BLaER1 (cell line): ENCODE measurements at regions not wholly inside any gene's neighbourhood (a gene's known extent, or its start where the extent isn't known, plus 50 kb on each side); places are given as distances from the start of the nearest gene placed in this dataset.

Source experiments
- H3K27ac ChIP-seq: shearing (Covaris generic); formaldehyde crosslinking; 2 replicates; pipeline ENCODE4 v1.8.1; 2022
- H3K27me3 ChIP-seq: shearing (Covaris generic); formaldehyde crosslinking; 2 replicates; pipeline ENCODE4 v1.8.1; 2022
- H3K36me3 ChIP-seq: shearing (Covaris generic); formaldehyde crosslinking; 2 replicates; pipeline ENCODE4 v1.8.1; 2022
- H3K4me1 ChIP-seq: shearing (Covaris generic); formaldehyde crosslinking; 2 replicates; pipeline ENCODE4 v1.8.1; 2022
- H3K4me2 ChIP-seq: shearing (Covaris generic); formaldehyde crosslinking; 2 replicates; pipeline ENCODE4 v1.8.1; 2022
- H3K4me3 ChIP-seq: shearing (Covaris generic); formaldehyde crosslinking; 2 replicates; pipeline ENCODE4 v1.8.1; 2022
- H3K9ac ChIP-seq: shearing (Covaris generic); formaldehyde crosslinking; 2 replicates; pipeline ENCODE4 v1.8.1; 2022
- H3K9me3 ChIP-seq: shearing (Covaris generic); formaldehyde crosslinking; 2 replicates; pipeline ENCODE4 v1.8.1; 2022
- H4K20me1 ChIP-seq: shearing (Covaris generic); formaldehyde crosslinking; 2 replicates; pipeline ENCODE4 v1.8.1; 2022
- Cebpa-rat ChIP-seq: shearing (Covaris generic); IDR thresholded peaks from 2 replicates; pipeline ENCODE4 v1.8.1; 2022

- Histone ChIP-seq H3K4me2 (no peak overlapping the region), H3K27ac (no peak overlapping the region), H3K27me3 (no peaks in the 10 kb centered on the region), H3K4me1 (no peaks in the 10 kb centered on the region), H3K9ac (no peak overlapping the region), H4K20me1 (no peaks in the 10 kb centered on the region), H3K4me3 (no peak overlapping the region), H3K36me3 (no peaks in the 10 kb centered on the region), H3K9me3 (no peaks in the 10 kb centered on the region)
- no peak for TF ChIP-seq Cebpa-rat
These were observed 56.0 kb upstream of the OR5AK2 start for GRCh38 chr11:56932572-56933220.

DNA sequence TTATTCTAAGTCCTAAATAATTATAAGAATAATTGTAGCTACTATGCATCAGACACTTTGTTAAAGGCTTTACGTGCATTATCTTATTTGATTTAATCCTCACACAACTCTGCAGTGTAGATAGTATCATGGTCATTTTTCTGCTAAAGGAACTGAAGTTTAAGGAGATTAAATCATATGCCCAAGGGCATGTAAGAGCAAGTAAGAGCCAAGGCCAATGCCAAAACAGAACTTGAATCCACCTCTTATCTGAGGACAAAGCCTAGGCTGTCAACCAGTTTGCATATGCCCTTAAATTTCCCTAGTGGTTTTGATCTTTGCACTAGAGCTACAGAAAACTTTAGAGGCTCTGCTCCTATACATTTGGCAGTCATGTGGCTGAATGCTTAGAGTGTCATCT, 65.6 kb upstream of the OR5AK2 start:
- H3K27me3 ChIP-seq, result no peaks in the 10 kb centered on the region
- H3K9ac ChIP-seq, result no peak overlapping the region
- no peak overlapping the region for H3K27ac ChIP-seq
- H3K4me1 ChIP-seq, result no peaks in the 10 kb centered on the region
- no peaks in the 10 kb centered on the region for H4K20me1 ChIP-seq
- H3K36me3 ChIP-seq, result no peaks in the 10 kb centered on the region
- no peak overlapping the region for H3K4me3 ChIP-seq
- no peaks in the 10 kb centered on the region for H3K9me3 ChIP-seq
- TF ChIP-seq Cebpa-rat, result no peak
- H3K4me2 ChIP-seq, result no peak overlapping the region

- no peak for TF ChIP-seq Cebpa-rat
- Histone ChIP-seq H3K4me3 (no peak overlapping the region), H3K4me2 (no peak overlapping the region), H3K9me3 (no peaks in the 10 kb centered on the region), H3K27me3 (no peaks in the 10 kb centered on the region), H3K36me3 (no peaks in the 10 kb centered on the region), H3K9ac (no peak overlapping the region), H3K4me1 (no peaks in the 10 kb centered on the region), H4K20me1 (no peaks in the 10 kb centered on the region), H3K27ac (no peak overlapping the region)
These were observed 66.3 kb upstream of the OR5AK2 start for GRCh38 chr11:56922421-56922820.

DNA sequence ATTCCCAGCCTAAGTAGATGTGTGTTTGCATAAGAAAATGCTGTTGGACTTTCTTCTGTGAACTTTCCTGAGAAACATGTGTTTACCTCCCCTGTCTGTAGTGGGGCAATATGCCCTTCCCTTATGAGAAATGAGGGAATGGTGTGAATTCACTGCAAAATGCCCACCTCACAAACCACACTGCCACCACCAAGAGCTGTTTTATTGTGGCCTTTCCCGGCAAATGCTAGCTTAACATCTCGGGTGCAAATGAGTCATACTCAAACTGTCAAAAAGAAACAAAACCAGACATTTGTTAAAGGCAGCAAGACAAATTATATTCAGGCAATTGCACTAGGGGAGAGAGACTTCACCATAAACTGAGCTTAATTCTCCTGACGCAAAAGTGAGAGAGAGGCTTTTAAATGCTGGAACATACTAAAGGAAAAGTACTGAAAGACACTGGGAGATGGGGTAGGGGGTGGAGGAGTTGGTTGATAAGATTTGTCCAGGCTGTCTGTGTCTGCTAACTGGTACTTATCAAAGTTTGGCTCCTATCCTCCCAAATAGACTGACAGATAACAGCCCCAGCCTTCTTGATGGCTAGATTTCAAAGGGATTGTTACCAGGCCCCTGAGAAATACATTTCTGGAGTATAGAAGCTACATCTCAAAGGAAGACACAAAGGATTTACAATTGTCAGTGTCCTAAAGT, 70.9 kb upstream of the OR5AK2 start:
- no peak for TF ChIP-seq Cebpa-rat
- no peak overlapping the region for H3K27ac ChIP-seq
- H3K27me3 ChIP-seq, result no peaks in the 10 kb centered on the region
- H4K20me1 ChIP-seq, result no peaks in the 10 kb centered on the region
- H3K4me2 ChIP-seq, result no peak overlapping the region
- H3K4me3 ChIP-seq, result no peak overlapping the region
- no peaks in the 10 kb centered on the region for H3K4me1 ChIP-seq
- no peak overlapping the region for H3K9ac ChIP-seq
- no peaks in the 10 kb centered on the region for H3K9me3 ChIP-seq
- no peaks in the 10 kb centered on the region for H3K36me3 ChIP-seq

DNA sequence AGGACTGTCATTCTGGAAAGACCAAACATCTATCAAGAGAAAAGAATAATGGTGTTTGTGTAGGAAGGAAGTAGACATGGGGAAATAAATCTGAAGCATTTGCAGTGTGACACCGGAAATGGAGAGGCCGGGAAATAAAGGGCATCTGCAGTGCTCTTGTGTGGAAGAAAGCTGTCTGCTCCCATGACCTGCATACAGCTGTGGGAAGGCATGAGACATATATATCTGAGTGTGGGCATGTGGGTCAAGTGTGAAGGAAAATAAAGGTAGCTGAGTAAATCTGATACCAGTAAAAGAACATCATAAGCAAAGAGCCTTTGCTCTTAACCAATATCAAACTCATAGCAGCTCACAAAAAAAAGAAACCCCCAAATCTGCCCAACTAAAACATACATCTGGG, 72.1 kb upstream of the OR5AK2 start:
- H3K4me3 ChIP-seq, result no peak overlapping the region
- no peak for TF ChIP-seq Cebpa-rat
- no peak overlapping the region for H3K4me2 ChIP-seq
- no peak overlapping the region for H3K9ac ChIP-seq
- no peak overlapping the region for H3K27ac ChIP-seq
- H3K27me3 ChIP-seq, result no peaks in the 10 kb centered on the region
- no peaks in the 10 kb centered on the region for H3K36me3 ChIP-seq
- no peaks in the 10 kb centered on the region for H3K4me1 ChIP-seq
- H3K9me3 ChIP-seq, result no peaks in the 10 kb centered on the region
- no peaks in the 10 kb centered on the region for H4K20me1 ChIP-seq

DNA sequence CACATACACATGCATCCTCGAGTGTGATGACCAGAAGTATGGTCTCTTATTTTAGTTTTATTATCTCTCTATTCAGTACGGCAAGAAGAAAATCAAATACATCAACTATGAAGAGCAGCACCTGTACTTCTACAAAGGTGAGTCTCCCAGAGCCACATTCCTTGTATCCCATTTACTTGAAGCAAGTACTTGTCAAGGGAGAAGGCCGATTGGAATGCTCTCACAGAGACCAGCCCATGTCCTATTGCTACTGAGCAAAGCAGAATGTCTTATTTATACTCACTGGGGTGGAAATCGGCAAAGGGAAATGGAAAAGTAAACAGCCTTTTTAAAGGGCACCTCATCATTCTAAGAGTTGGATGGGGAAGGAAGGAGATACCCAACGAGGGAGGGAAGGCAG, 72.6 kb upstream of the OR5AK2 start:
- no peak overlapping the region for H3K4me2 ChIP-seq
- H3K9me3 ChIP-seq, result no peaks in the 10 kb centered on the region
- H3K36me3 ChIP-seq, result no peaks in the 10 kb centered on the region
- no peak overlapping the region for H3K27ac ChIP-seq
- no peaks in the 10 kb centered on the region for H3K27me3 ChIP-seq
- no peaks in the 10 kb centered on the region for H4K20me1 ChIP-seq
- no peak overlapping the region for H3K9ac ChIP-seq
- no peak overlapping the region for H3K4me3 ChIP-seq
- TF ChIP-seq Cebpa-rat, result no peak
- H3K4me1 ChIP-seq, result no peaks in the 10 kb centered on the region

- Histone ChIP-seq H3K9me3 (no peaks in the 10 kb centered on the region), H3K4me1 (no peaks in the 10 kb centered on the region), H3K36me3 (no peaks in the 10 kb centered on the region), H3K9ac (no peak overlapping the region), H3K4me3 (no peak overlapping the region), H3K27me3 (no peaks in the 10 kb centered on the region), H4K20me1 (no peaks in the 10 kb centered on the region), H3K27ac (no peak overlapping the region), H3K4me2 (no peak overlapping the region)
- no peak for TF ChIP-seq Cebpa-rat
These were observed 77.4 kb upstream of the OR5AK2 start for GRCh38 chr11:56911312-56911711.

- Histone ChIP-seq H4K20me1 (no peaks in the 10 kb centered on the region), H3K36me3 (no peaks in the 10 kb centered on the region), H3K27ac (no peak overlapping the region), H3K9me3 (no peaks in the 10 kb centered on the region), H3K4me1 (no peaks in the 10 kb centered on the region), H3K27me3 (no peaks in the 10 kb centered on the region), H3K9ac (no peak overlapping the region), H3K4me3 (no peak overlapping the region), H3K4me2 (no peak overlapping the region)
- TF ChIP-seq Cebpa-rat, result no peak
These were observed 77.9 kb upstream of the OR5AK2 start for GRCh38 chr11:56910785-56911184.

- Histone ChIP-seq H3K4me1 (no peaks in the 10 kb centered on the region), H3K9me3 (no peaks in the 10 kb centered on the region), H3K27ac (no peak overlapping the region), H4K20me1 (no peaks in the 10 kb centered on the region), H3K27me3 (no peaks in the 10 kb centered on the region), H3K4me3 (no peak overlapping the region), H3K36me3 (no peaks in the 10 kb centered on the region), H3K9ac (no peak overlapping the region), H3K4me2 (no peak overlapping the region)
- TF ChIP-seq Cebpa-rat, result no peak
These were observed 78.5 kb upstream of the OR5AK2 start for GRCh38 chr11:56910046-56910773.

DNA sequence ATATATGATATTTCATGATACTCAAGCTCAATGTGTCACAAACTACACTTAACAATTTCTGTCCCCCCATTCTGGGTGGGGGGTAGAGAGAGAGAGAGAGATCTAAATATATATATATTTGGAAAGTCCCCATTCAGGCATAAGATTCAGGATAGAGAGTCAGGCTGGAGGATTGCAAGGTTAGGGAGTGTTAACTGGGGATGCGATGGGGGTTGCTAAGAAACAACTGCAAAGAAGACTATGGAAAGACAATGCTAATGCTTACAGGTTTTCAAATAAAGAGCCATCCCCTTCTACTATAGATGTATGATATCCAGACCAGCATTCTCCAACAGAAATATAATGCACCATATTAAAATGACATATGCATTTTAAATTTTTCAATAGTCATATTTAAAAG, 79.2 kb upstream of the OR5AK2 start:
- Histone ChIP-seq H3K4me1 (no peaks in the 10 kb centered on the region), H3K27me3 (no peaks in the 10 kb centered on the region), H3K9ac (no peak overlapping the region), H3K36me3 (no peaks in the 10 kb centered on the region), H3K9me3 (no peaks in the 10 kb centered on the region), H4K20me1 (no peaks in the 10 kb centered on the region), H3K4me2 (no peak overlapping the region), H3K27ac (no peak overlapping the region), H3K4me3 (no peak overlapping the region)
- no peak for TF ChIP-seq Cebpa-rat
